H1 (cell line): ENCODE measurements at regions not wholly inside any gene's neighbourhood (a gene's known extent, or its start where the extent isn't known, plus 50 kb on each side); places are given as distances from the start of the nearest gene placed in this dataset.

ENCODE experiments used
- RNF2 ChIP-seq: fragments of 200-900, 300-1000 bp; sonication (generic); IDR thresholded peaks from 2 replicates; pipeline ENCODE4 v1.7.1; 2016; ENCODE audit warnings: borderline replicate concordance, low read depth, mild to moderate bottlenecking, antibody characterized with exemption, low read length; ENCODE audit not compliant: poor library complexity, severe bottlenecking; ENCODE audit errors: missing control alignments
- TF ChIP-seq, protein P1 (sequence below): fragments of 300-600 bp; sonication (generic); IDR thresholded peaks from 2 replicates; pipeline ENCODE4 v1.7.1; 2012; ENCODE audit warnings: low read length, moderate library complexity, mild to moderate bottlenecking, inconsistent platforms; ENCODE audit not compliant: insufficient replicate concordance

DNA sequence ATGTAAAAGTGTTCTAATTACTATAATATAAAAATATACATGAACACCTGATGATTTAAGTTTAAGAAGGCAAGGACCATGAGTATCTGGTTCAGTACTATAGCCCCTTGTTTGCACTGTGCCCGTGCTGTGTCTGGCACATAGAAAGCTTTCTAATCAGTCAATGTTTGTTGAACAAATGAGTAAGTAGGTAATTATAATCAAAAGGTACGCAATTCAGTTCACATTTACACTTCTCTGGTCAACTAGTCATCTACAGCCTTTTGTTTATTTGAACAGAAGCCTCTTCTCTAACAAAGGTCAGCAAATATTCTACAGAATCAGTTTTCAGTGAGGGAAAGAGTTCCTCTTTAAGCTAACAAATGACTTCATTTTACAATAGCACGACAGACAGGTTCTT lies 523.3 kb downstream of the SMARCA1 start (continued):
- TF ChIP-seq, protein P1, sequence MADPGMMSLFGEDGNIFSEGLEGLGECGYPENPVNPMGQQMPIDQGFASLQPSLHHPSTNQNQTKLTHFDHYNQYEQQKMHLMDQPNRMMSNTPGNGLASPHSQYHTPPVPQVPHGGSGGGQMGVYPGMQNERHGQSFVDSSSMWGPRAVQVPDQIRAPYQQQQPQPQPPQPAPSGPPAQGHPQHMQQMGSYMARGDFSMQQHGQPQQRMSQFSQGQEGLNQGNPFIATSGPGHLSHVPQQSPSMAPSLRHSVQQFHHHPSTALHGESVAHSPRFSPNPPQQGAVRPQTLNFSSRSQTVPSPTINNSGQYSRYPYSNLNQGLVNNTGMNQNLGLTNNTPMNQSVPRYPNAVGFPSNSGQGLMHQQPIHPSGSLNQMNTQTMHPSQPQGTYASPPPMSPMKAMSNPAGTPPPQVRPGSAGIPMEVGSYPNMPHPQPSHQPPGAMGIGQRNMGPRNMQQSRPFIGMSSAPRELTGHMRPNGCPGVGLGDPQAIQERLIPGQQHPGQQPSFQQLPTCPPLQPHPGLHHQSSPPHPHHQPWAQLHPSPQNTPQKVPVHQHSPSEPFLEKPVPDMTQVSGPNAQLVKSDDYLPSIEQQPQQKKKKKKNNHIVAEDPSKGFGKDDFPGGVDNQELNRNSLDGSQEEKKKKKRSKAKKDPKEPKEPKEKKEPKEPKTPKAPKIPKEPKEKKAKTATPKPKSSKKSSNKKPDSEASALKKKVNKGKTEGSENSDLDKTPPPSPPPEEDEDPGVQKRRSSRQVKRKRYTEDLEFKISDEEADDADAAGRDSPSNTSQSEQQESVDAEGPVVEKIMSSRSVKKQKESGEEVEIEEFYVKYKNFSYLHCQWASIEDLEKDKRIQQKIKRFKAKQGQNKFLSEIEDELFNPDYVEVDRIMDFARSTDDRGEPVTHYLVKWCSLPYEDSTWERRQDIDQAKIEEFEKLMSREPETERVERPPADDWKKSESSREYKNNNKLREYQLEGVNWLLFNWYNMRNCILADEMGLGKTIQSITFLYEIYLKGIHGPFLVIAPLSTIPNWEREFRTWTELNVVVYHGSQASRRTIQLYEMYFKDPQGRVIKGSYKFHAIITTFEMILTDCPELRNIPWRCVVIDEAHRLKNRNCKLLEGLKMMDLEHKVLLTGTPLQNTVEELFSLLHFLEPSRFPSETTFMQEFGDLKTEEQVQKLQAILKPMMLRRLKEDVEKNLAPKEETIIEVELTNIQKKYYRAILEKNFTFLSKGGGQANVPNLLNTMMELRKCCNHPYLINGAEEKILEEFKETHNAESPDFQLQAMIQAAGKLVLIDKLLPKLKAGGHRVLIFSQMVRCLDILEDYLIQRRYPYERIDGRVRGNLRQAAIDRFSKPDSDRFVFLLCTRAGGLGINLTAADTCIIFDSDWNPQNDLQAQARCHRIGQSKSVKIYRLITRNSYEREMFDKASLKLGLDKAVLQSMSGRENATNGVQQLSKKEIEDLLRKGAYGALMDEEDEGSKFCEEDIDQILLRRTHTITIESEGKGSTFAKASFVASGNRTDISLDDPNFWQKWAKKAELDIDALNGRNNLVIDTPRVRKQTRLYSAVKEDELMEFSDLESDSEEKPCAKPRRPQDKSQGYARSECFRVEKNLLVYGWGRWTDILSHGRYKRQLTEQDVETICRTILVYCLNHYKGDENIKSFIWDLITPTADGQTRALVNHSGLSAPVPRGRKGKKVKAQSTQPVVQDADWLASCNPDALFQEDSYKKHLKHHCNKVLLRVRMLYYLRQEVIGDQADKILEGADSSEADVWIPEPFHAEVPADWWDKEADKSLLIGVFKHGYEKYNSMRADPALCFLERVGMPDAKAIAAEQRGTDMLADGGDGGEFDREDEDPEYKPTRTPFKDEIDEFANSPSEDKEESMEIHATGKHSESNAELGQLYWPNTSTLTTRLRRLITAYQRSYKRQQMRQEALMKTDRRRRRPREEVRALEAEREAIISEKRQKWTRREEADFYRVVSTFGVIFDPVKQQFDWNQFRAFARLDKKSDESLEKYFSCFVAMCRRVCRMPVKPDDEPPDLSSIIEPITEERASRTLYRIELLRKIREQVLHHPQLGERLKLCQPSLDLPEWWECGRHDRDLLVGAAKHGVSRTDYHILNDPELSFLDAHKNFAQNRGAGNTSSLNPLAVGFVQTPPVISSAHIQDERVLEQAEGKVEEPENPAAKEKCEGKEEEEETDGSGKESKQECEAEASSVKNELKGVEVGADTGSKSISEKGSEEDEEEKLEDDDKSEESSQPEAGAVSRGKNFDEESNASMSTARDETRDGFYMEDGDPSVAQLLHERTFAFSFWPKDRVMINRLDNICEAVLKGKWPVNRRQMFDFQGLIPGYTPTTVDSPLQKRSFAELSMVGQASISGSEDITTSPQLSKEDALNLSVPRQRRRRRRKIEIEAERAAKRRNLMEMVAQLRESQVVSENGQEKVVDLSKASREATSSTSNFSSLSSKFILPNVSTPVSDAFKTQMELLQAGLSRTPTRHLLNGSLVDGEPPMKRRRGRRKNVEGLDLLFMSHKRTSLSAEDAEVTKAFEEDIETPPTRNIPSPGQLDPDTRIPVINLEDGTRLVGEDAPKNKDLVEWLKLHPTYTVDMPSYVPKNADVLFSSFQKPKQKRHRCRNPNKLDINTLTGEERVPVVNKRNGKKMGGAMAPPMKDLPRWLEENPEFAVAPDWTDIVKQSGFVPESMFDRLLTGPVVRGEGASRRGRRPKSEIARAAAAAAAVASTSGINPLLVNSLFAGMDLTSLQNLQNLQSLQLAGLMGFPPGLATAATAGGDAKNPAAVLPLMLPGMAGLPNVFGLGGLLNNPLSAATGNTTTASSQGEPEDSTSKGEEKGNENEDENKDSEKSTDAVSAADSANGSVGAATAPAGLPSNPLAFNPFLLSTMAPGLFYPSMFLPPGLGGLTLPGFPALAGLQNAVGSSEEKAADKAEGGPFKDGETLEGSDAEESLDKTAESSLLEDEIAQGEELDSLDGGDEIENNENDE, result no peak
- no peak for TF ChIP-seq RNF2
